Keratinocyte (primary cell): ENCODE measurements at regions not wholly inside any gene's neighbourhood (a gene's known extent, or its start where the extent isn't known, plus 50 kb on each side); places are given as distances from the start of the nearest gene placed in this dataset.

Source experiments
- DNase-seq: peaks from one replicate; pipeline ENCODE4 v3.0.0-alpha.2; 2011; ENCODE audit warnings: low read depth, missing footprints, low spot score
- FAIRE-seq: peaks from 2 replicates; lab custom pipeline; 2011; peaks lifted over from hg19 to GRCh38; lab: Jason Lieb, UNC
- H2AFZ ChIP-seq: 2 replicates; pipeline ENCODE4 v1.6.0; 2012; ENCODE audit warnings: low read length, control low read depth, inconsistent platforms; ENCODE audit not compliant: control insufficient read depth
- H3K27ac ChIP-seq: 2 replicates; pipeline ENCODE4 v1.5.1; 2011; ENCODE audit warnings: low read length; ENCODE audit not compliant: control insufficient read depth, insufficient read depth
- H3K27me3 ChIP-seq: 3 replicates; pipeline ENCODE4 v1.6.0; 2011; ENCODE audit warnings: low read length; ENCODE audit not compliant: control insufficient read depth, insufficient read depth; ENCODE audit errors: extremely low read depth
- H3K36me3 ChIP-seq, 2 experiments: 2 replicates in 1 of 2; 3 replicates in 1 of 2; pipeline ENCODE4 v1.5.1; 2011; ENCODE audit warnings: low read length in 2 of 2, mild to moderate bottlenecking in 1 of 2; ENCODE audit not compliant: control insufficient read depth in 2 of 2, insufficient read depth in 2 of 2; ENCODE audit errors: extremely low read depth in 1 of 2
- H3K4me1 ChIP-seq: 3 replicates; pipeline ENCODE4 v1.5.1; 2011; ENCODE audit warnings: low read length; ENCODE audit not compliant: control insufficient read depth, insufficient read depth; ENCODE audit errors: extremely low read depth
- H3K4me2 ChIP-seq: 3 replicates; pipeline ENCODE4 v1.6.0; 2011; ENCODE audit warnings: low read depth, low read length; ENCODE audit not compliant: control insufficient read depth, insufficient read depth; ENCODE audit errors: extremely low read depth
- H3K4me3 ChIP-seq, 3 experiments: fragments of 200-600 bp in 1 of 3; sonication (generic) in 1 of 3; 2 replicates in 2 of 3; 3 replicates in 1 of 3; pipeline ENCODE4 v1.5.1; 2011 to 2016; ENCODE audit warnings: low read length in 3 of 3, mild to moderate bottlenecking in 3 of 3, control low read depth in 2 of 3, inconsistent platforms in 1 of 3, low read depth in 1 of 3, mixed read lengths in 1 of 3, mixed run types in 1 of 3, moderate library complexity in 1 of 3; ENCODE audit not compliant: control insufficient read depth in 2 of 3, insufficient read depth in 2 of 3; ENCODE audit errors: extremely low read depth in 1 of 3
- H3K79me2 ChIP-seq: 2 replicates; pipeline ENCODE4 v1.6.0; 2012; ENCODE audit warnings: low read length; ENCODE audit not compliant: control insufficient read depth, insufficient read depth
- H3K9ac ChIP-seq: 3 replicates; pipeline ENCODE4 v1.6.0; 2011; ENCODE audit warnings: low read length; ENCODE audit not compliant: control insufficient read depth, insufficient read depth; ENCODE audit errors: extremely low read depth
- H3K9me1 ChIP-seq: 3 replicates; pipeline ENCODE4 v1.6.0; 2011; ENCODE audit warnings: low read length; ENCODE audit not compliant: control insufficient read depth, insufficient read depth; ENCODE audit errors: extremely low read depth
- H3K9me3 ChIP-seq: 2 replicates; pipeline ENCODE4 v1.5.1; 2012; ENCODE audit warnings: low read depth, low read length; ENCODE audit not compliant: control insufficient read depth
- H4K20me1 ChIP-seq: 3 replicates; pipeline ENCODE4 v1.6.0; 2011; ENCODE audit warnings: low read length; ENCODE audit not compliant: control insufficient read depth, insufficient read depth; ENCODE audit errors: extremely low read depth
- CTCF ChIP-seq, 3 experiments: IDR thresholded peaks in 1 of 3; conservative IDR thresholded peaks in 1 of 3; optimal IDR thresholded peaks in 1 of 3; 2 replicates in 2 of 3; 3 replicates in 1 of 3; pipeline versions ENCODE3 to v1.5.1; 2011; ENCODE audit warnings: low read length in 3 of 3, mild to moderate bottlenecking in 3 of 3, moderate library complexity in 2 of 3, control low read depth in 1 of 3, inconsistent platforms in 1 of 3; ENCODE audit not compliant: insufficient read depth in 2 of 3; ENCODE audit errors: extremely low read depth in 1 of 3
- EZH2 ChIP-seq: IDR thresholded peaks from one replicate; pipeline ENCODE4 v1.6.1; 2012; ENCODE audit warnings: inconsistent platforms, mild to moderate bottlenecking, low read length, moderate library complexity
- dilution Hi-C: fragments of 300-500 bp; cut with MboI; formaldehyde crosslinking; loops from one replicate; pipeline ENCODE4 v1.7.0; 2020; ENCODE audit warnings: low sequenced_read_pairs; ENCODE audit not compliant: extremely low pct_ligation_motif_present

- H3K9ac ChIP-seq: no peak overlapping the region
- no peak overlapping the region for H2AFZ ChIP-seq
- H3K4me3 ChIP-seq: no peak overlapping the region
- no peaks in the 10 kb centered on the region for H4K20me1 ChIP-seq
- H3K27me3 ChIP-seq: no peaks in the 10 kb centered on the region
- H3K4me1 ChIP-seq: no peaks in the 10 kb centered on the region
- DNase-seq: no peak
- H3K79me2 ChIP-seq: no peaks in the 10 kb centered on the region
- dilution Hi-C loops: no loop called here
- no peaks in the 10 kb centered on the region for H3K36me3 ChIP-seq
- H3K27ac ChIP-seq: no peak overlapping the region
- no peak overlapping the region for H3K4me2 ChIP-seq
- peaks cover 2% of the 10 kb centered on the region for H3K9me3 ChIP-seq
- no peak for TF ChIP-seq CTCF (optimal IDR thresholded peaks at IDR 0.05 in 1 of 3, IDR thresholded peaks at IDR 0.05 in 1 of 3, conservative IDR thresholded peaks at IDR 0.05 in 1 of 3; ENCODE audit: extremely low read depth in 1 of 3, insufficient read depth in 2 of 3, low read length in 3 of 3)
- FAIRE-seq: no peak
- no peaks in the 10 kb centered on the region for H3K9me1 ChIP-seq
Measured at GRCh38 chr1:214854126-214854875, 228.2 kb upstream of the KCNK2 start.

- DNase-seq: no peak
- TF ChIP-seq CTCF (optimal IDR thresholded peaks at IDR 0.05 in 1 of 3, IDR thresholded peaks at IDR 0.05 in 1 of 3, conservative IDR thresholded peaks at IDR 0.05 in 1 of 3; ENCODE audit: extremely low read depth in 1 of 3, insufficient read depth in 2 of 3, low read length in 3 of 3) (no peak), EZH2 (no peak)
- Histone ChIP-seq H3K9me1 (no peaks in the 10 kb centered on the region), H3K4me3 (no peak overlapping the region), H3K36me3 (no peaks in the 10 kb centered on the region), H3K4me1 (peaks cover under 1% of the 10 kb centered on the region), H3K27me3 (no peaks in the 10 kb centered on the region), H3K9ac (no peak overlapping the region), H3K4me2 (no peak overlapping the region), H4K20me1 (no peaks in the 10 kb centered on the region), H2AFZ (no peak overlapping the region), H3K9me3 (no peaks in the 10 kb centered on the region), H3K27ac (no peak overlapping the region), H3K79me2 (no peaks in the 10 kb centered on the region)
- FAIRE-seq: no peak
- dilution Hi-C loops: no loop called here
Measured at GRCh38 chr1:214856843-214857242, 225.7 kb upstream of the KCNK2 start.
